ENCODE measurements at regions not wholly inside any gene's neighbourhood (a gene's known extent, or its start where the extent isn't known, plus 50 kb on each side); places are given as distances from the start of the nearest gene placed in this dataset.

DNA sequence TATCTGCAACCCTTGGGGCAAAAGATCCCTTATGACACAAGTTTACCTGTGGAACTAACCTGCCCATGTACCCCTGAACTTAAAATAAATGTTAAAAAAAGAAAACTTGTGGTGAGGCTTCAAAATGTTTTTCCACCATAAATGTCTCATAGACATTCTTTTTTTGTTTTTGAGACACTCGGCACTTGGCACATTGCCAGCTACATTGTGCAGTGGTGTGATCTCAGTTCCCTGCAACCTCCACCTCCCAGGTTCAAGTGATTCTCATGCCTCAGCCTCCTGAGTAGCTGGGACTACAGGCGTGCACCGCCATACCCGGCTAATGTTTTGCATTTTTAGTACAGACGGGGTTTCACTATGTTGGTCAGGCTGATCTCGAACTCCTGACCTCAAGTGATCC lies 528.9 kb upstream of the CXorf51A start:
- TF ChIP-seq CTCF (IDR thresholded peaks at IDR 0.05) = no peak
- no peak for TF ChIP-seq POLR2A (IDR thresholded peaks at IDR 0.05)
